ENCODE measurements at regions not wholly inside any gene's neighbourhood (a gene's known extent, or its start where the extent isn't known, plus 50 kb on each side); places are given as distances from the start of the nearest gene placed in this dataset.

DNA sequence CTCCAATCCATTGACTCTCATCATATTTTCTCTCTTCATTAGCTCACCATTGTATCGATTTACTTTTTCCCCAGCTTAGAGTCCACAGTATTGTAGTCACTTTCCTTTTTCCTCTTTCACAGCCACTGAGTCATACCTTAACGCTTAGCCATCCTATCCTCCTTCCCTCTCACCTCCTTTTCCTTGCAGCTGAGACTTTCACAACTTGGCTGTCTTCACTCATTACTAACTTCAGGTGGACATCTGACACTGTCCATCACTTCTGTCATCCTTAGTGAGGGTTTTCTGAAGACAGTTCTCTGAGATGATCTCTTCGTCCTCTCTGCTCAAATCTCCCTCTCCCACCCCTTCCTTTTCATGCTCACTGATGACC lies 70.5 kb upstream of the ESX1 start:
- WGBS, 2 donors: 72 to 89% methylated on average over 3 of the region's 3 CpGs
- H3K27ac ChIP-seq: no peak overlapping the region
- no peaks in the 10 kb centered on the region for H3K4me1 ChIP-seq
- no peaks in the 10 kb centered on the region for H3K36me3 ChIP-seq
- H3K9me3 ChIP-seq: no peaks in the 10 kb centered on the region
- no peak for DNase-seq (ENCODE audit: low spot score in 2 of 2)
- no peaks in the 10 kb centered on the region for H3K27me3 ChIP-seq
- no peak for TF ChIP-seq POLR2A (IDR thresholded peaks at IDR 0.05)
- no peak for TF ChIP-seq EP300 (IDR thresholded peaks at IDR 0.05)
- TF ChIP-seq CTCF (IDR thresholded peaks at IDR 0.05): no peak
- no peak overlapping the region for H3K4me3 ChIP-seq

GRCh38 chrX:104324461-104325212 lies 69.9 kb upstream of the ESX1 start:
- DNase-seq (ENCODE audit: low spot score in 2 of 2): no peak
- H3K4me3 ChIP-seq: no peak overlapping the region
- H3K36me3 ChIP-seq: no peaks in the 10 kb centered on the region
- peaks cover 0 to 4% of the 10 kb centered on the region in 2 donors for H3K27me3 ChIP-seq
- H3K4me1 ChIP-seq: no peaks in the 10 kb centered on the region
- WGBS, 2 donors: 85 to 87% methylated on average over 6 of the region's 6 CpGs
- TF ChIP-seq EP300 (IDR thresholded peaks at IDR 0.05): no peak
- no peaks in the 10 kb centered on the region for H3K9me3 ChIP-seq
- no peak overlapping the region for H3K27ac ChIP-seq

DNA sequence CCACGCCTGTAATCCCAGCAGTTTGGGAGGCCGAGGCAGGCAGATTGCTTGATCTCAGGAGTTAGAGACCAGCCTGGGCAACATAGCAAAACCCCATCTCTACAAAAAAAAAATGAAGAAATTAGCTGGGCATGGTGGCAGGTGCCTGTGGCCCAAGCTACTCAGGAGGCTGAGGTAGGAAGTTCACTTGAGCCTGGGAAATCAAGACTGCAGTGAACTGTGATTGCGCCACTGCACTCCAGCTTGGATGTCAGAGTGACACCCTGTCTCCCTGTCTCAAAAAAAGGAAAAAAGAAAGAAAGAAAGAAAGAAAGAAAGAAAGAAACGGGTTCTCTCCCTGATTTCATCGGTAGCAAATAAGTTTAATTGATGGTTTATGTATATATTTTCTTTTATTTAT lies 64.6 kb upstream of the ESX1 start:
- Histone ChIP-seq H3K9me3 (no peaks in the 10 kb centered on the region), H3K4me3 (no peak overlapping the region), H3K27me3 (peaks cover 0 to 10% of the 10 kb centered on the region in 2 donors), H3K27ac (no peak overlapping the region), H3K36me3 (no peaks in the 10 kb centered on the region), H3K4me1 (no peaks in the 10 kb centered on the region)
- TF ChIP-seq POLR2A (IDR thresholded peaks at IDR 0.05) (no peak), CTCF (IDR thresholded peaks at IDR 0.05) (no peak), EP300 (IDR thresholded peaks at IDR 0.05) (no peak)
- DNase-seq (ENCODE audit: low spot score in 2 of 2): no peak
- WGBS, 2 donors: 85 to 89% methylated on average over 5 of the region's 5 CpGs

GRCh38 chrX:104318330-104319009 lies 63.7 kb upstream of the ESX1 start:
- DNase-seq (ENCODE audit: low spot score in 2 of 2): no peak
- no peak overlapping the region for H3K27ac ChIP-seq
- WGBS, 2 donors: 62 to 73% methylated on average over 4 of the region's 4 CpGs

GRCh38 chrX:104316739-104317138 lies 62.0 kb upstream of the ESX1 start:
- no peak for TF ChIP-seq POLR2A (IDR thresholded peaks at IDR 0.05)
- no peak for TF ChIP-seq EP300 (IDR thresholded peaks at IDR 0.05)
- TF ChIP-seq CTCF (IDR thresholded peaks at IDR 0.05): no peak
- 74 to 93% methylated on average over 3 of the region's 3 CpGs for WGBS, 2 donors
- no peak overlapping the region for H3K4me3 ChIP-seq
- no peaks in the 10 kb centered on the region for H3K9me3 ChIP-seq
- no peak for DNase-seq (ENCODE audit: low spot score in 2 of 2)
- H3K27ac ChIP-seq: no peak overlapping the region
- H3K36me3 ChIP-seq: no peaks in the 10 kb centered on the region
- H3K4me1 ChIP-seq: no peaks in the 10 kb centered on the region
- peaks cover 0 to 14% of the 10 kb centered on the region in 2 donors for H3K27me3 ChIP-seq

More at GRCh38 chrX:104318330-104319009, 63.7 kb upstream of the ESX1 start:
- TF ChIP-seq EP300 (IDR thresholded peaks at IDR 0.05) (no peak), CTCF (IDR thresholded peaks at IDR 0.05) (no peak), POLR2A (IDR thresholded peaks at IDR 0.05) (no peak)
- Histone ChIP-seq H3K4me1 (no peaks in the 10 kb centered on the region), H3K27me3 (peaks cover 0 to 13% of the 10 kb centered on the region in 2 donors), H3K4me3 (no peak overlapping the region), H3K36me3 (no peaks in the 10 kb centered on the region), H3K9me3 (no peaks in the 10 kb centered on the region)
